Activated CD8-positive, alpha-beta memory T cell treated with anti-CD3 and anti-CD28 coated beads, Interleukin-2, amount 10 ng/mL, durations not matched to agents 7 days and 5 days (primary cell): ENCODE measurements at regions not wholly inside any gene's neighbourhood (a gene's known extent, or its start where the extent isn't known, plus 50 kb on each side); places are given as distances from the start of the nearest gene placed in this dataset.
"Not testable (repeated sequence)": the region's sequence is repeated elsewhere in the genome, so short reads cannot be mapped to it uniquely, and the experiment has no call there.

Source experiments
- ATAC-seq: fragments of 150-1000 bp; cut with Tn5 transposase; one replicate; pipeline ENCODE4 v1.10.0; 2021; ENCODE audit warnings: moderate library complexity
- CTCF ChIA-PET: fragments of 350-600 bp; sonication (Branson Sonifier 250); formaldehyde crosslinking; loops from one replicate; lab custom pipeline; 2021; ENCODE audit warnings: antibody characterized with exemption; lab: Charles Lee
- DNase-seq: peaks from one replicate; pipeline ENCODE4 v3.0.0-alpha.2; 2020
- H3K27ac Mint-ChIP-seq: one replicate; pipeline ENCODE4 v1.8.0; 2021; ENCODE audit warnings: mild to moderate bottlenecking, mixed read lengths
- H3K27me3 Mint-ChIP-seq: one replicate; pipeline ENCODE4 v1.8.0; 2021; ENCODE audit warnings: mixed read lengths
- H3K36me3 Mint-ChIP-seq: one replicate; pipeline ENCODE4 v1.8.0; 2021; ENCODE audit warnings: mild to moderate bottlenecking, mixed read lengths
- H3K4me1 Mint-ChIP-seq: one replicate; pipeline ENCODE4 v1.8.0; 2021; ENCODE audit warnings: mixed read lengths
- H3K4me3 Mint-ChIP-seq: one replicate; pipeline ENCODE4 v1.8.0; 2021; ENCODE audit warnings: mild to moderate bottlenecking, moderate library complexity, mixed read lengths
- H3K9me3 Mint-ChIP-seq: one replicate; pipeline ENCODE4 v1.8.0; 2022; ENCODE audit warnings: low read depth, mixed read lengths

GRCh38 chr15:32536507-32537172, 56.6 kb upstream of the GOLGA8N start:
- H3K4me1 Mint-ChIP-seq, H3K27me3 Mint-ChIP-seq, H3K27ac Mint-ChIP-seq, CTCF ChIA-PET, H3K9me3 Mint-ChIP-seq, H3K36me3 Mint-ChIP-seq: not testable (repeated sequence)
- peak overlapping the region; percentile 44 for H3K4me3 Mint-ChIP-seq
- ATAC-seq = peak; percentile 99
- peak; percentile 57 for DNase-seq

- H3K4me1 Mint-ChIP-seq, H3K36me3 Mint-ChIP-seq, CTCF ChIA-PET, DNase-seq, H3K9me3 Mint-ChIP-seq, H3K27me3 Mint-ChIP-seq, H3K27ac Mint-ChIP-seq, H3K4me3 Mint-ChIP-seq: not testable (repeated sequence)
- peak; percentile 46 for ATAC-seq
Observed at GRCh38 chr15:32536057-32536493, 57.2 kb upstream of the GOLGA8N start.

GRCh38 chr15:32535150-32535898, 57.9 kb upstream of the GOLGA8N start:
- H3K36me3 Mint-ChIP-seq, H3K27ac Mint-ChIP-seq, H3K4me1 Mint-ChIP-seq, CTCF ChIA-PET, DNase-seq, H3K9me3 Mint-ChIP-seq, ATAC-seq, H3K27me3 Mint-ChIP-seq, H3K4me3 Mint-ChIP-seq: not testable (repeated sequence)

GRCh38 chr15:32522900-32523299, 67.5 kb upstream of the GOLGA8O start:
- H3K4me3 Mint-ChIP-seq, DNase-seq, H3K27me3 Mint-ChIP-seq, H3K9me3 Mint-ChIP-seq, H3K36me3 Mint-ChIP-seq, ATAC-seq, H3K4me1 Mint-ChIP-seq, H3K27ac Mint-ChIP-seq, CTCF ChIA-PET: not testable (repeated sequence)

GRCh38 chr15:32522421-32522820, 67.0 kb upstream of the GOLGA8O start:
- H3K27ac Mint-ChIP-seq, DNase-seq, CTCF ChIA-PET, H3K9me3 Mint-ChIP-seq, H3K4me3 Mint-ChIP-seq, H3K4me1 Mint-ChIP-seq, ATAC-seq, H3K27me3 Mint-ChIP-seq, H3K36me3 Mint-ChIP-seq: not testable (repeated sequence)

GRCh38 chr15:32518976-32519375, 63.5 kb upstream of the GOLGA8O start:
- H3K9me3 Mint-ChIP-seq, ATAC-seq, CTCF ChIA-PET, H3K4me1 Mint-ChIP-seq, H3K27ac Mint-ChIP-seq, DNase-seq, H3K4me3 Mint-ChIP-seq, H3K27me3 Mint-ChIP-seq, H3K36me3 Mint-ChIP-seq: not testable (repeated sequence)

- DNase-seq, CTCF ChIA-PET, H3K9me3 Mint-ChIP-seq, H3K36me3 Mint-ChIP-seq, H3K27me3 Mint-ChIP-seq, H3K4me1 Mint-ChIP-seq, ATAC-seq, H3K4me3 Mint-ChIP-seq, H3K27ac Mint-ChIP-seq: not testable (repeated sequence)
Observed at GRCh38 chr15:32518013-32518412, 62.6 kb upstream of the GOLGA8O start.

- H3K4me3 Mint-ChIP-seq, CTCF ChIA-PET, DNase-seq, H3K36me3 Mint-ChIP-seq, H3K27me3 Mint-ChIP-seq, ATAC-seq, H3K4me1 Mint-ChIP-seq, H3K27ac Mint-ChIP-seq, H3K9me3 Mint-ChIP-seq: not testable (repeated sequence)
Observed at GRCh38 chr15:32516954-32517353, 61.5 kb upstream of the GOLGA8O start.

- ATAC-seq, H3K4me1 Mint-ChIP-seq, H3K36me3 Mint-ChIP-seq, CTCF ChIA-PET, H3K9me3 Mint-ChIP-seq, H3K27ac Mint-ChIP-seq, H3K27me3 Mint-ChIP-seq, DNase-seq, H3K4me3 Mint-ChIP-seq: not testable (repeated sequence)
Observed at GRCh38 chr15:32513378-32513777, 57.9 kb upstream of the GOLGA8O start.

GRCh38 chr15:32510027-32510426, 54.6 kb upstream of the GOLGA8O start:
- H3K27me3 Mint-ChIP-seq, H3K4me3 Mint-ChIP-seq, ATAC-seq, H3K27ac Mint-ChIP-seq, CTCF ChIA-PET, H3K4me1 Mint-ChIP-seq, H3K36me3 Mint-ChIP-seq, DNase-seq, H3K9me3 Mint-ChIP-seq: not testable (repeated sequence)

GRCh38 chr15:32508081-32508480, 52.6 kb upstream of the GOLGA8O start:
- H3K4me3 Mint-ChIP-seq, DNase-seq, H3K4me1 Mint-ChIP-seq, CTCF ChIA-PET, H3K27me3 Mint-ChIP-seq, H3K27ac Mint-ChIP-seq, ATAC-seq, H3K9me3 Mint-ChIP-seq, H3K36me3 Mint-ChIP-seq: not testable (repeated sequence)

- H3K27me3 Mint-ChIP-seq, CTCF ChIA-PET, ATAC-seq, H3K4me1 Mint-ChIP-seq, H3K27ac Mint-ChIP-seq, H3K4me3 Mint-ChIP-seq, DNase-seq, H3K36me3 Mint-ChIP-seq, H3K9me3 Mint-ChIP-seq: not testable (repeated sequence)
Observed at GRCh38 chr15:32506787-32507186, 51.4 kb upstream of the GOLGA8O start.

- H3K27me3 Mint-ChIP-seq, ATAC-seq, H3K27ac Mint-ChIP-seq, H3K9me3 Mint-ChIP-seq, CTCF ChIA-PET, H3K36me3 Mint-ChIP-seq, H3K4me1 Mint-ChIP-seq, H3K4me3 Mint-ChIP-seq, DNase-seq: not testable (repeated sequence)
Observed at GRCh38 chr15:32505633-32506032, 50.2 kb upstream of the GOLGA8O start.
